CD14-positive monocyte (primary cell): ENCODE measurements at regions not wholly inside any gene's neighbourhood (a gene's known extent, or its start where the extent isn't known, plus 50 kb on each side); places are given as distances from the start of the nearest gene placed in this dataset.

ENCODE experiments used
- DNase-seq, 3 donors: peaks; one replicate each; pipeline ENCODE4 v3.0.0-alpha.2; 2011 to 2022
- H2AFZ ChIP-seq: 2 replicates; pipeline ENCODE4 v1.6.0; 2012; ENCODE audit warnings: mild to moderate bottlenecking, low read depth, low read length, inconsistent platforms; ENCODE audit not compliant: insufficient read depth, poor library complexity, severe bottlenecking
- H3K27ac ChIP-seq, 2 donors: 1 replicate in 1 of 2; 2 replicates in 1 of 2; pipeline ENCODE4 v1.5.1; 2012 to 2013; ENCODE audit warnings: low read length in 2 of 2, control low read depth in 1 of 2, inconsistent platforms in 1 of 2, low read depth in 1 of 2, mild to moderate bottlenecking in 1 of 2
- H3K27me3 ChIP-seq, 2 donors: one replicate each; pipeline versions ENCODE4 v1.6.0 to v1.6.1; 2011 to 2013; ENCODE audit warnings: low read length in 2 of 2; ENCODE audit not compliant: control insufficient read depth in 2 of 2, insufficient read depth in 2 of 2
- H3K36me3 ChIP-seq, 2 donors: replicated peaks in 1 of 2; 1 replicate in 1 of 2; 2 replicates in 1 of 2; pipeline versions ENCODE4 v1.5.1 to v1.6.1; 2012 to 2013; ENCODE audit warnings: low read length in 2 of 2, control low read depth in 1 of 2, inconsistent platforms in 1 of 2, mild to moderate bottlenecking in 1 of 2; ENCODE audit not compliant: insufficient read depth in 2 of 2, control insufficient read depth in 1 of 2
- H3K4me1 ChIP-seq, 2 donors: 1 replicate in 1 of 2; 2 replicates in 1 of 2; pipeline versions ENCODE4 v1.5.1 to v1.6.1; 2012 to 2013; ENCODE audit warnings: low read length in 2 of 2, control low read depth in 1 of 2, inconsistent platforms in 1 of 2, mild to moderate bottlenecking in 1 of 2, moderate library complexity in 1 of 2; ENCODE audit not compliant: insufficient read depth in 2 of 2, control insufficient read depth in 1 of 2
- H3K4me2 ChIP-seq: replicated peaks from 2 replicates; pipeline ENCODE3; 2012; ENCODE audit warnings: low read length, moderate library complexity, mild to moderate bottlenecking; ENCODE audit not compliant: poor library complexity, severe bottlenecking; ENCODE audit errors: extremely low read depth
- H3K4me3 ChIP-seq, 3 experiments: fragments of 200-600 bp in 1 of 3; sonication (generic) in 1 of 3; replicated peaks in 1 of 3; 1 replicate in 2 of 3; 2 replicates in 1 of 3; pipeline ENCODE4 v1.5.1; 2011 to 2013; ENCODE audit warnings: low read length in 3 of 3, mild to moderate bottlenecking in 3 of 3, control low read depth in 2 of 3, low read depth in 2 of 3, inconsistent platforms in 1 of 3, moderate library complexity in 1 of 3
- H3K79me2 ChIP-seq: 2 replicates; pipeline ENCODE4 v1.6.0; 2012; ENCODE audit warnings: mild to moderate bottlenecking, control low read depth, inconsistent platforms, low read length, moderate library complexity; ENCODE audit not compliant: insufficient read depth
- H3K9ac ChIP-seq: 2 replicates; pipeline ENCODE4 v1.6.0; 2017; ENCODE audit warnings: low read length, mild to moderate bottlenecking; ENCODE audit not compliant: insufficient read depth, poor library complexity, severe bottlenecking
- H3K9me3 ChIP-seq, 2 donors: replicated peaks in 1 of 2; 1 replicate in 1 of 2; 2 replicates in 1 of 2; pipeline versions ENCODE4 v1.5.1 to v1.6.1; 2012 to 2013; ENCODE audit warnings: low read length in 2 of 2, control low read depth in 1 of 2; ENCODE audit not compliant: control insufficient read depth in 1 of 2, insufficient read depth in 1 of 2
- H4K20me1 ChIP-seq: 2 replicates; pipeline ENCODE4 v1.6.0; 2012; ENCODE audit warnings: mild to moderate bottlenecking, low read length, control low read depth, moderate library complexity; ENCODE audit not compliant: insufficient read depth
- H3K27ac Mint-ChIP-seq, 7 donors: one replicate each; pipeline ENCODE4 v1.8.0; 2020; ENCODE audit warnings: mild to moderate bottlenecking in 7 of 7, mixed read lengths in 7 of 7, moderate library complexity in 6 of 7, inconsistent platforms in 2 of 7
- H3K27me3 Mint-ChIP-seq, 3 donors: one replicate each; pipeline ENCODE4 v1.8.0; 2021 to 2022; ENCODE audit warnings: low read depth in 3 of 3, mild to moderate bottlenecking in 3 of 3, mixed read lengths in 3 of 3, moderate library complexity in 3 of 3, inconsistent platforms in 1 of 3
- H3K36me3 Mint-ChIP-seq, 2 donors: one replicate each; pipeline ENCODE4 v1.8.0; 2020; ENCODE audit warnings: mixed read lengths in 2 of 2, inconsistent platforms in 1 of 2, mild to moderate bottlenecking in 1 of 2
- H3K4me1 Mint-ChIP-seq: one replicate; pipeline ENCODE4 v1.8.0; 2020; ENCODE audit warnings: mild to moderate bottlenecking, mixed read lengths
- H3K4me3 Mint-ChIP-seq, 2 donors: one replicate each; pipeline ENCODE4 v1.8.0; 2020; ENCODE audit warnings: mild to moderate bottlenecking in 2 of 2, mixed read lengths in 2 of 2, moderate library complexity in 1 of 2
- H3K9me3 Mint-ChIP-seq, 7 donors: one replicate each; pipeline ENCODE4 v1.8.0; 2020 to 2022; ENCODE audit warnings: mixed read lengths in 7 of 7, mild to moderate bottlenecking in 6 of 7, moderate library complexity in 6 of 7, inconsistent platforms in 2 of 7
- CTCF ChIP-seq: fragments of 200-600 bp; IDR thresholded peaks from one replicate; pipeline ENCODE4 v1.8.0; 2022; ENCODE audit warnings: antibody characterized with exemption, mild to moderate bottlenecking
- whole genome bisulfite sequencing: methylation state at CpG from one replicate; pipeline ENCODE4 v1.1.5; 2013; ENCODE audit warnings: missing lambda C conversion rate; ENCODE audit not compliant: insufficient coverage; 5-methylcytosine and 5-hydroxymethylcytosine counted together
- intact Hi-C, 2 donors: fragments of 100-400 bp; cut with micrococcal nuclease; formaldehyde crosslinking; loops; one replicate each; pipeline versions ENCODE4 v1.15.0 to v1.15.1; 2023

GRCh38 chr15:47431501-47431900, 285.8 kb upstream of the SEMA6D start:
- H3K27me3 Mint-ChIP-seq, result peaks cover 0 to 3% (median 1%) of the 10 kb centered on the region in 3 donors
- Histone ChIP-seq H3K4me1 (no peaks in the 10 kb centered on the region), H3K4me2 (no peak overlapping the region), H3K36me3 (no peaks in the 10 kb centered on the region), H4K20me1 (no peaks in the 10 kb centered on the region), H3K27ac (no peak overlapping the region), H3K79me2 (no peaks in the 10 kb centered on the region), H2AFZ (no peak overlapping the region), H3K4me3 (no peak overlapping the region), H3K9ac (no peak overlapping the region), H3K27me3 (no peaks in the 10 kb centered on the region), H3K9me3 (no peaks in the 10 kb centered on the region)
- no peak for DNase-seq
- intact Hi-C loops, result no loop called here
- peaks cover 0 to 5% (median 2%) of the 10 kb centered on the region in 7 donors for H3K9me3 Mint-ChIP-seq
- H3K4me3 Mint-ChIP-seq, result no peak overlapping the region
- H3K4me1 Mint-ChIP-seq, result no peaks in the 10 kb centered on the region
- no peak for TF ChIP-seq CTCF
- no peaks in the 10 kb centered on the region for H3K36me3 Mint-ChIP-seq
- H3K27ac Mint-ChIP-seq, result no peak overlapping the region
- WGBS, result no CpG with 5 or more reads among the region's 3 CpGs

- H3K9me3 ChIP-seq, result no peaks in the 10 kb centered on the region
- no peaks in the 10 kb centered on the region for H3K36me3 ChIP-seq
- DNase-seq, result no peak
- no peak for TF ChIP-seq CTCF
- no peaks in the 10 kb centered on the region for H4K20me1 ChIP-seq
- Mint-ChIP-seq H3K4me3 (no peak overlapping the region), H3K9me3 (peaks cover 0 to 5% (median 2%) of the 10 kb centered on the region in 7 donors), H3K27ac (no peak overlapping the region), H3K4me1 (no peaks in the 10 kb centered on the region), H3K36me3 (no peaks in the 10 kb centered on the region), H3K27me3 (peaks cover 0 to 3% (median 1%) of the 10 kb centered on the region in 3 donors)
- intact Hi-C loops, result no loop called here
- no peak overlapping the region for H3K4me3 ChIP-seq
- H3K79me2 ChIP-seq, result no peaks in the 10 kb centered on the region
- no peak overlapping the region for H3K27ac ChIP-seq
- no peaks in the 10 kb centered on the region for H3K27me3 ChIP-seq
- no peaks in the 10 kb centered on the region for H3K4me1 ChIP-seq
- no peak overlapping the region for H3K9ac ChIP-seq
- H3K4me2 ChIP-seq, result no peak overlapping the region
- no peak overlapping the region for H2AFZ ChIP-seq
These were observed 284.5 kb upstream of the SEMA6D start for GRCh38 chr15:47432826-47433225.
